ENCODE measurements at regions not wholly inside any gene's neighbourhood (a gene's known extent, or its start where the extent isn't known, plus 50 kb on each side); places are given as distances from the start of the nearest gene placed in this dataset.

DNA sequence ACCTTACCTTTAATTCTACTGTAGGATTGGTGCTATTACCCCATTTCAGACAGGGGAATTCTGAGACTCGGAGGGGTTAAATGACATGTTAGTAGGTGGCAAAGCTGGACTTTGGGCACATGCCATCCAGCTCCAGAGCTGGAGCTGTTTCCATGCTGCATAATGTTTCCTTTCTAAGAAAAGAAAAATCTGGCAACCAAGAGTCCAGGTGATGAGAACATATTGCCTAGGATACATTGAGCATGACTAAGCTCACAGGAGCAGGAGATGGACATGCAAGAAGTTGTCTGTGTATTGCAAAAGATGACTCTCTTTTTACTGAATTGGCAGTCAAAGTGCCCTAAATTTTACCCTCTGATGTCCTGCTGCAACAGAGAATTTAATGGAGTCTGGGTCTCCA, 150.8 kb upstream of the SYT13 start:
- DNase-seq (ENCODE audit: low spot score), result no peak

GRCh38 chr11:45436118-45436517, 150.0 kb upstream of the SYT13 start:
- no peak for DNase-seq (ENCODE audit: low spot score)

DNA sequence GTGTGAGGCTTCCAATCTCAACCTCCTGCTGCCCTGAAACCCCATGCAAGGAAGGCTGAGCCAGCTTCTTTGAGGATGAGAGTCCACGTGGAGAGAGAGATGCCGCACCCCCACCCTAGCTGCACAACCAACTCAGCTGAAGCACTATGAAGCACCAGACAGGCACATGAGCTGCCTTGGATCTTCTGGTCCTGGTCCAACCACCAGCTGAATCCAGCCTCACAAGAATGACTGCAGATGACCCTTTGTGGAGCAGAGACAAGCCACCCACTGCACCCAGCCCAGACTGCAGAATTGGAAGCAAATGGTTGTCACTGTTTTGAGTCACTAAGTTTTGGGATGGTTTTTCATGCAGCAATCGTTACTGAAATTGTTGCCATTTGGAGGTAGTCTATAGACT, 149.6 kb upstream of the SYT13 start:
- DNase-seq (ENCODE audit: low spot score), result no peak

DNA sequence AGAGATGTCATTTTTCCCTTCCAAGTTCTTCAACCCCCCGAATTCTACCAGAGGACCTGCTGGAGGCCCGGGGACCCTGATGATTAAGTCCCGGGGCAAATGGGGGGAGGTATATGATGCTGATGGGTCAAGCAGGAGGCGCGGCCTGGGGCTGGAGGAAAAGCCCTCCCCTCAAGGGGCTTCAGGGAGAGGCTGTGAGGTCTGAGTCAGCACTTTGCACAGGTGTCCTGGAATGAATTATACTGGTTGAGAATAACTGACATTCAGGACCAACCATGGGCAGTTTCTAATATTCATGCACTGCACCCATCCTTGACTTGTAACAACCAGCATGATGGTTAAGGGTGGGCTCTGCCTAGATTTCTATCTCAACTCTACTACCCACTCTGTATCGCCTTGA, 146.8 kb upstream of the SYT13 start:
- DNase-seq (ENCODE audit: low spot score), result no peak

- DNase-seq (ENCODE audit: low spot score), result no peak
Measured at GRCh38 chr11:45432100-45432499, 146.0 kb upstream of the SYT13 start.

GRCh38 chr11:45431046-45432018, 145.2 kb upstream of the SYT13 start:
- DNase-seq (ENCODE audit: low spot score), result no peak

- DNase-seq (ENCODE audit: low spot score), result no peak
Measured at GRCh38 chr11:45430361-45430760, 144.2 kb upstream of the SYT13 start.

- DNase-seq (ENCODE audit: low spot score), result no peak
Measured at GRCh38 chr11:45429719-45430118, 143.6 kb upstream of the SYT13 start.

- DNase-seq (ENCODE audit: low spot score), result no peak
Measured at GRCh38 chr11:45428541-45429230, 142.5 kb upstream of the SYT13 start.

DNA sequence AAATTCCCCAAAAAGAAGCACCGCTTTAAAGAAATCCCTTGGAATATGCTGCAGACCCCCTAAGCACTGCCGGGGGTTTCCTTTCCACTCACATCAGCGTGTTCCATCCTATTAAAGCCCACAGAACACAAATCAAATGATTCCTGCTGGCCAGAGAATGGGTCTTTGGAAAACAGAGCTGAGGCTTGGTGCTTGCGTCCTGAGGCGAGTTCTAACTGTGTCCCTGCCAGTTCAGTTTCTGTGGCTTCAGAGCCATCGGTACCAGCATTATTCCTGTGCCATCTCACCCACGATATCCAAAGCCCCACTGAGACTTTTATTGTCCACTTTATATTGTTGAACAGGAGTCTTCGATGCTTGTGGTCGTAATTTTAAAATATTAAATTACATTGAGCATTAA, 142.0 kb upstream of the SYT13 start:
- no peak for DNase-seq (ENCODE audit: low spot score)

DNA sequence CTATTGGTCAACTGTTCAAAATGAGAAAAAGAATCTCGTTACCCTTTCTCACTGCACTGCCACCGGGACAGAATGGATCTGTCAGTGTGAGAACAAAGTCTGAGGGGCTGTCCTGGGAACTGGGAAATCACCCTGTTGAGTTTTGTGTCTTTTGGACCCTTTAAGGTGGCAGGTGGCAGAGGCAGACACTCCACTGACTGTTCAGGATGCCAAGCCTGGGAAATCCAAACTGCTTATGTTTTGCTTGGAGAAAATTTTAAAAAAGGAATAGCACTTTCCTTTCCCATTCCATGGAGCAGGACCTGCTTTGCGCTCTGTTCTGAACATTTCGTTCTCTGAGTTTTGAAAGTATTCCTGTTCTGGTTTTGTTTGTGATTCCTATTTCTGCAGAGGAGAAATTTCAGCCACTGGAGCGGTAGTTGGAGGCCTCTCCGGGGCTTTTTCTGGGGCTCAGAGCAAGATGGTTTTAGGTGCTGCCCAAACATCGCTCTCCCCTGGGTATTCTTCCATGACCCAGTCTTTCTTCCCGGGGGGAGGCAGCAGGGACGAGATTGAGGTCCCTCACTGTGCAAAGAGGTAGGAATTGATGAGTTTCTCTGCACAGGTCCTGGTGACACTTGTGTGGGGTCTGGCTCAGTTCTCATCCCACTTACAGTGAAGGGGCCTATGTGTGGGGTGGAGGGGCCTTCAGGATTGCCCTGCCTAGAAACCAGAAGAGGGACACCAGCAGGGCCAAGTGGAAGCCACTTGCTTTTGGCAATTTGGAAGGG, 138.5 kb upstream of the SYT13 start:
- DNase-seq (ENCODE audit: low spot score), result no peak

- peak; percentile 28 for DNase-seq (ENCODE audit: low spot score)
Measured at GRCh38 chr11:45423475-45424120, 137.5 kb upstream of the SYT13 start.

- DNase-seq (ENCODE audit: low spot score), result peak; percentile 17
Measured at GRCh38 chr11:45423036-45423435, 136.9 kb upstream of the SYT13 start.

- DNase-seq (ENCODE audit: low spot score), result no peak
Measured at GRCh38 chr11:45414088-45414487, 127.9 kb upstream of the SYT13 start.

DNA sequence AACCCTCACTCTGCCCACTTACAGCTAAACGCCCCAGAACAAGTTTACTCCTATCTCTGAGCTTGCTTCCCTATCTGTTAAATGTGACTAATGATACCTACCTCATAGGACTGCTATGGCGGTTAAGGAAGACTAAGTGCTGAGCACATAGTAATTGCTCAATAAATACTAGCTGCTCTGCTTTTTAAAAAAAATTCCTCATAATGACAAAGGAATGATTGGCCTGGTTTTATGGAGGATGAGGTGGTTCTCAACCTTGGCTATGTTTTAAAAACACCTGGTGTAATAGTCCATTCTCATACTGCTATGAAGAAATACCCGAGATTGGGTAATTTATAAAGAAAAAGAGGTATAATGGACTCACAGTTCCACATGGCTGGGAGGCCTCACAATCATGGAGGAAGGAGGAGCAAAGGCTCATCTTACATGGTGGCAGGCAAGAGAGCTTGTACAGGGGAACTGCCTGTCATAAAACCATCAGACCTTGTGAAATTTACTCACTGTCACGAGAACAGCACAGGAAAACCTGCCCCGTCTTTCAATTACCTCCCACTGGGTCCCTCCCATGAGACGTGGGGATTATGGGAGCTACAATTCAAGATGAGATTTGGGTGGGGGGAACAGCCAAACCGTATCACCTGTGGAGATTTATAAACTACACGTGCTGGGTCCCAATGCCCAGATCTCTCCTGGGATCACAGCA, 127.2 kb upstream of the SYT13 start:
- DNase-seq (ENCODE audit: low spot score), result no peak

DNA sequence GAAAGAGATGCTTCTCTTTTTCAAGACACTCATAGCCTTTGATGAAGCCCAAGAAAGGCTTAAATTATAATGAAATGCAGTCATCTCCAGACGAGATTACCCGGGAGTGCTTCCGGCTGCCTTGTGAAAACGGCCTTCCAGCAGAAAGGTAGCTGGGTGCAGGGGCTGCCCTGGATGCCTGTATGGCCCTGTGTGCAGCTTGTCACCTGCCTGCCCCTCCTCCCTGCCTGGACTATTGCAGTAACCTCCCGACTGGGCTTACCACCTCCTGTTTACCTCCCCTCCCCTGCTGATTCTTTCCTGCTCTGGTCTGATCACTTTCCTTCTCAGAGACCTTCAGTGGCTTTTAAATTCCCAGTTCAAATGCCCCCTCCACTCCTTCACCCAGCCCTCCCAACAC, 126.4 kb upstream of the SYT13 start:
- no peak for DNase-seq (ENCODE audit: low spot score)

- DNase-seq (ENCODE audit: low spot score), result no peak
Measured at GRCh38 chr11:45412051-45412471, 125.9 kb upstream of the SYT13 start.

- DNase-seq (ENCODE audit: low spot score), result no peak
Measured at GRCh38 chr11:45411228-45411946, 125.2 kb upstream of the SYT13 start.

- no peak for DNase-seq (ENCODE audit: low spot score)
Measured at GRCh38 chr11:45410391-45411227, 124.5 kb upstream of the SYT13 start.

GRCh38 chr11:45409587-45409986, 123.4 kb upstream of the SYT13 start:
- DNase-seq (ENCODE audit: low spot score), result no peak
